SK-N-SH (cell line): ENCODE measurements at regions not wholly inside any gene's neighbourhood (a gene's known extent, or its start where the extent isn't known, plus 50 kb on each side); places are given as distances from the start of the nearest gene placed in this dataset.

ENCODE experiments used
- CTCF ChIA-PET: fragments of 300-600, 350-600 bp; formaldehyde crosslinking; extraction: SDS; loops from one replicate; lab custom pipeline; 2021; lab: Yijun Ruan, JAX
- POLR2A ChIA-PET: fragments of 350-600 bp; sonication (Branson Sonifier 250); formaldehyde crosslinking; extraction: SDS; loops from one replicate; lab custom pipeline; 2020; ENCODE audit warnings: antibody characterized with exemption, inconsistent platforms; lab: Yijun Ruan, JAX
- DNase-seq: peaks from one replicate; pipeline ENCODE4 v3.0.0; 2012
- H2AFZ ChIP-seq: fragments of 200-600 bp; sonication (generic); 2 replicates; pipeline ENCODE4 v1.8.1; 2016; ENCODE audit warnings: antibody characterized with exemption, mild to moderate bottlenecking, low read depth
- H3F3A ChIP-seq: fragments of 200-600 bp; sonication (generic); replicated peaks from 2 replicates; pipeline ENCODE3; 2016; ENCODE audit warnings: antibody characterized with exemption, mild to moderate bottlenecking; ENCODE audit not compliant: insufficient read depth
- H3K27ac ChIP-seq, 2 experiments: fragments of 200-500 bp in 1 of 2; fragments of 200-600 bp in 1 of 2; sonication (Bioruptor generic) in 1 of 2; sonication (generic), shearing (Covaris generic) in 1 of 2; 2 replicates each; pipeline versions ENCODE4 v1.5.1 to v1.6.1; 2014 to 2016; ENCODE audit warnings: low read depth in 2 of 2, inconsistent platforms in 1 of 2, low read length in 1 of 2, mild to moderate bottlenecking in 1 of 2, mixed read lengths in 1 of 2
- H3K27me3 ChIP-seq: fragments of 200-600 bp; sonication (generic), shearing (Covaris generic); 2 replicates; pipeline ENCODE4 v1.6.1; 2016; ENCODE audit warnings: mixed run types; ENCODE audit not compliant: insufficient read depth
- H3K36me3 ChIP-seq, 2 experiments: fragments of 200-500 bp in 1 of 2; fragments of 200-600 bp in 1 of 2; sonication (Bioruptor generic) in 1 of 2; sonication (generic) in 1 of 2; replicated peaks in 1 of 2; 2 replicates each; pipeline versions ENCODE3 to v1.5.1; 2014 to 2016; ENCODE audit warnings: low read length in 1 of 2, mild to moderate bottlenecking in 1 of 2; ENCODE audit not compliant: insufficient read depth in 2 of 2, control insufficient read depth in 1 of 2
- H3K4me1 ChIP-seq, 2 experiments: fragments of 200-500 bp in 1 of 2; fragments of 200-600 bp in 1 of 2; sonication (Bioruptor generic) in 1 of 2; sonication (generic), shearing (Covaris generic) in 1 of 2; 2 replicates each; pipeline versions ENCODE4 v1.5.1 to v1.6.1; 2014 to 2016; ENCODE audit warnings: low read depth in 1 of 2, low read length in 1 of 2, mixed run types in 1 of 2; ENCODE audit not compliant: insufficient read depth in 2 of 2, control insufficient read depth in 1 of 2
- H3K4me2 ChIP-seq: fragments of 200-600 bp; sonication (generic), shearing (Covaris generic); 2 replicates; pipeline ENCODE4 v1.6.1; 2017; ENCODE audit warnings: mixed run types
- H3K4me3 ChIP-seq, 2 experiments: fragments of 200-500 bp in 1 of 2; fragments of 200-600 bp in 1 of 2; sonication (Bioruptor generic) in 1 of 2; sonication (generic), shearing (Covaris generic) in 1 of 2; 2 replicates each; pipeline versions ENCODE4 v1.5.1 to v1.8.1; 2014 to 2016; ENCODE audit warnings: low read depth in 2 of 2, inconsistent platforms in 1 of 2, low read length in 1 of 2, mild to moderate bottlenecking in 1 of 2, mixed read lengths in 1 of 2, moderate library complexity in 1 of 2
- H3K79me2 ChIP-seq: fragments of 200-600 bp; sonication (generic); 2 replicates; pipeline ENCODE4 v1.8.1; 2017; ENCODE audit warnings: mild to moderate bottlenecking; ENCODE audit not compliant: insufficient read depth
- H3K9ac ChIP-seq: fragments of 200-600 bp; sonication (generic); 2 replicates; pipeline ENCODE4 v1.6.1; 2017; ENCODE audit warnings: mixed run types
- H3K9me2 ChIP-seq: fragments of 200-600 bp; sonication (generic); 2 replicates; pipeline ENCODE4 v1.6.1; 2017; ENCODE audit warnings: mixed run types
- H3K9me3 ChIP-seq: fragments of 200-600 bp; sonication (generic); 2 replicates; pipeline ENCODE4 v1.6.1; 2017; ENCODE audit warnings: mixed run types, mild to moderate bottlenecking, moderate library complexity
- H4K20me1 ChIP-seq: fragments of 200-600 bp; sonication (generic); 2 replicates; pipeline ENCODE4 v1.6.1; 2017; ENCODE audit warnings: mild to moderate bottlenecking, mixed run types; ENCODE audit not compliant: insufficient read depth
- CHD2 ChIP-seq: fragments of 150-350 bp; IDR thresholded peaks from 2 replicates; pipeline ENCODE4 v1.6.1; 2018; ENCODE audit warnings: low read length; ENCODE audit not compliant: partially characterized antibody
- EP300 ChIP-seq, 2 experiments: IDR thresholded peaks; 2 replicates each; pipeline versions ENCODE4 v1.4.0 to v1.6.1; 2012; ENCODE audit warnings: borderline replicate concordance in 1 of 2, low read depth in 1 of 2, low read length in 1 of 2
- GATA2 ChIP-seq: sonication (generic); formaldehyde crosslinking; IDR thresholded peaks from 2 replicates; pipeline ENCODE4 v1.5.0; 2020; ENCODE audit warnings: mild to moderate bottlenecking, missing genetic modification reagents
- MXI1 ChIP-seq: IDR thresholded peaks from 2 replicates; pipeline ENCODE4 v1.6.1; 2012; ENCODE audit warnings: mild to moderate bottlenecking, low read depth, low read length, improper control_type of control experiment
- NFIC ChIP-seq: IDR thresholded peaks from 2 replicates; pipeline ENCODE4 v1.4.0; 2012; ENCODE audit warnings: borderline replicate concordance
- POLR2AphosphoS5 ChIP-seq: IDR thresholded peaks from 2 replicates; pipeline ENCODE4 v1.6.1; 2012; ENCODE audit warnings: low read depth, low read length
- RAD21 ChIP-seq: IDR thresholded peaks from 2 replicates; pipeline ENCODE4 v1.6.1; 2012; ENCODE audit warnings: mild to moderate bottlenecking, low read length
- RCOR1 ChIP-seq: fragments of 150-350 bp; IDR thresholded peaks from 2 replicates; pipeline ENCODE4 v1.6.1; 2017; ENCODE audit warnings: antibody characterized with exemption, low read length
- RFX5 ChIP-seq: IDR thresholded peaks from 2 replicates; pipeline ENCODE4 v1.6.1; 2012; ENCODE audit warnings: mild to moderate bottlenecking, improper control_type of control experiment, low read length
- RXRA ChIP-seq: IDR thresholded peaks from 2 replicates; pipeline ENCODE4 v1.4.0; 2012; ENCODE audit warnings: low read depth, mild to moderate bottlenecking, borderline replicate concordance
- TCF12 ChIP-seq: IDR thresholded peaks from 2 replicates; pipeline ENCODE4 v1.4.0; 2012
- TEAD4 ChIP-seq: IDR thresholded peaks from 2 replicates; pipeline ENCODE4 v1.4.0; 2012; ENCODE audit warnings: mild to moderate bottlenecking, borderline replicate concordance; ENCODE audit not compliant: insufficient read depth
- WGBS: methylation state at CpG from one replicate; pipeline ENCODE4 v1.1.6; 2017; ENCODE audit warnings: low lambda C conversion rate; 5-methylcytosine and 5-hydroxymethylcytosine counted together
- TF ChIP-seq, protein P1 (sequence below): IDR thresholded peaks from 2 replicates; pipeline ENCODE4 v1.4.0; 2012; ENCODE audit warnings: low read depth, borderline replicate concordance
- TF ChIP-seq, protein P2 (sequence below): IDR thresholded peaks from 2 replicates; pipeline ENCODE4 v1.6.1; 2012; ENCODE audit warnings: mild to moderate bottlenecking, low read depth, low read length, moderate library complexity
- TF ChIP-seq, protein P3 (sequence below): fragments of 150-350 bp; IDR thresholded peaks from 2 replicates; pipeline ENCODE4 v1.6.1; 2017; ENCODE audit warnings: antibody characterized with exemption, low read length, low read depth, borderline replicate concordance

DNA sequence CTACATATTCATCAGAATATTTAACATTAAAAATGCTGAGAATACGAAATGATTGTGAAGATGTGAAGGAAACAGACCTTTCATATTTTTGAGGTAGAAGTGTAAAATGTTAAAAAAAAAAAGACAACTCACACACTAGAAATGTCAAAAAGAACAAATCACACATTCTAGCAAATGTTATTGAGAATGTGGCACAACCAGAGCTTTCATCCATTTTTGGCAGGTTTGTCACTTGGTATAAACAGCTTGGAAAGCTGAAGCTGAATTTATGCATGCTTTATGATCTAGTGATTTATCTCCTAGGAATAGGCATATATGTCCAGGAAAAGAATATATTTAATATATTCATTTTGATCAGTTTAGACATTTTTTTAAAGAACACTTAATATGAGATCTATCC is 784.9 kb upstream of the GHITM start:
- no peaks in the 10 kb centered on the region for H3K9me2 ChIP-seq

DNA sequence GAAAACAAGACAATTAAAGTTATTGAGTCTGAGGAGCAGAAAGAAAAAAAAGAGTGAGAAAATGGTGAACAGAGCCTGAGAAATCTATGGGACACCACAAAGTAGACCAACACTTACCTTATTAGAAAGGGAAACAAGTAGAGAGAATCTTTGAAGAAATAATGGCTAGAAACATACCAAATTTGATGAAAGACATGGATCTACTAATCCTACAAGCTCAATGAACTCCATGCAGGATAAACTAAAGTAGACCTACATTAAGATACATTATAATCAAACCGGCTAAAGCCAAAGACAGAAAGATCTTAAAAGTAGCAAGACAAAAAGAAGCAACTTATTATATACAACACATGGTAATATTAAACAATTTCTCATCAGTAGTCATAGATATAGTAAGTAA is 782.3 kb upstream of the GHITM start:
- H3K27me3 ChIP-seq, result no peaks in the 10 kb centered on the region
- no peaks in the 10 kb centered on the region for H3K9me2 ChIP-seq
- CTCF ChIA-PET, result no interaction called here
- H3K4me2 ChIP-seq, result no peak overlapping the region
- POLR2A ChIA-PET, result no interaction called here
- H3K27ac ChIP-seq, result no peak overlapping the region
- H4K20me1 ChIP-seq, result no peaks in the 10 kb centered on the region
- no peak for DNase-seq
- H3K36me3 ChIP-seq, result no peaks in the 10 kb centered on the region
- H3K9me3 ChIP-seq, result no peaks in the 10 kb centered on the region
- H2AFZ ChIP-seq, result no peak overlapping the region
- no peak overlapping the region for H3K4me3 ChIP-seq
- H3K4me1 ChIP-seq, result no peaks in the 10 kb centered on the region
- H3K79me2 ChIP-seq, result no peaks in the 10 kb centered on the region
- no peaks in the 10 kb centered on the region for H3F3A ChIP-seq
- 66% methylated on average over 1 of the region's 1 CpG for whole genome bisulfite sequencing
- no peak overlapping the region for H3K9ac ChIP-seq
- TF ChIP-seq EP300 (IDR thresholded peaks at IDR 0.05; ENCODE audit: borderline replicate concordance in 1 of 2, low read depth in 1 of 2, low read length in 1 of 2) (no peak), RCOR1 (no peak), MXI1 (no peak), RXRA (no peak), POLR2AphosphoS5 (no peak), TEAD4 (no peak), GATA2 (CRISPR knock-in tag) (no peak), CHD2 (no peak), TCF12 (no peak), RFX5 (no peak)
- TF ChIP-seq, protein P1, sequence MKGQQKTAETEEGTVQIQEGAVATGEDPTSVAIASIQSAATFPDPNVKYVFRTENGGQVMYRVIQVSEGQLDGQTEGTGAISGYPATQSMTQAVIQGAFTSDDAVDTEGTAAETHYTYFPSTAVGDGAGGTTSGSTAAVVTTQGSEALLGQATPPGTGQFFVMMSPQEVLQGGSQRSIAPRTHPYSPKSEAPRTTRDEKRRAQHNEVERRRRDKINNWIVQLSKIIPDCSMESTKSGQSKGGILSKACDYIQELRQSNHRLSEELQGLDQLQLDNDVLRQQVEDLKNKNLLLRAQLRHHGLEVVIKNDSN, result no peak
- TF ChIP-seq, protein P2, sequence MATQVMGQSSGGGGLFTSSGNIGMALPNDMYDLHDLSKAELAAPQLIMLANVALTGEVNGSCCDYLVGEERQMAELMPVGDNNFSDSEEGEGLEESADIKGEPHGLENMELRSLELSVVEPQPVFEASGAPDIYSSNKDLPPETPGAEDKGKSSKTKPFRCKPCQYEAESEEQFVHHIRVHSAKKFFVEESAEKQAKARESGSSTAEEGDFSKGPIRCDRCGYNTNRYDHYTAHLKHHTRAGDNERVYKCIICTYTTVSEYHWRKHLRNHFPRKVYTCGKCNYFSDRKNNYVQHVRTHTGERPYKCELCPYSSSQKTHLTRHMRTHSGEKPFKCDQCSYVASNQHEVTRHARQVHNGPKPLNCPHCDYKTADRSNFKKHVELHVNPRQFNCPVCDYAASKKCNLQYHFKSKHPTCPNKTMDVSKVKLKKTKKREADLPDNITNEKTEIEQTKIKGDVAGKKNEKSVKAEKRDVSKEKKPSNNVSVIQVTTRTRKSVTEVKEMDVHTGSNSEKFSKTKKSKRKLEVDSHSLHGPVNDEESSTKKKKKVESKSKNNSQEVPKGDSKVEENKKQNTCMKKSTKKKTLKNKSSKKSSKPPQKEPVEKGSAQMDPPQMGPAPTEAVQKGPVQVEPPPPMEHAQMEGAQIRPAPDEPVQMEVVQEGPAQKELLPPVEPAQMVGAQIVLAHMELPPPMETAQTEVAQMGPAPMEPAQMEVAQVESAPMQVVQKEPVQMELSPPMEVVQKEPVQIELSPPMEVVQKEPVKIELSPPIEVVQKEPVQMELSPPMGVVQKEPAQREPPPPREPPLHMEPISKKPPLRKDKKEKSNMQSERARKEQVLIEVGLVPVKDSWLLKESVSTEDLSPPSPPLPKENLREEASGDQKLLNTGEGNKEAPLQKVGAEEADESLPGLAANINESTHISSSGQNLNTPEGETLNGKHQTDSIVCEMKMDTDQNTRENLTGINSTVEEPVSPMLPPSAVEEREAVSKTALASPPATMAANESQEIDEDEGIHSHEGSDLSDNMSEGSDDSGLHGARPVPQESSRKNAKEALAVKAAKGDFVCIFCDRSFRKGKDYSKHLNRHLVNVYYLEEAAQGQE, result no peak

More for the DNA sequence above, 784.9 kb upstream of the GHITM start:
- Histone ChIP-seq H4K20me1 (no peaks in the 10 kb centered on the region), H3K9ac (no peak overlapping the region), H3K27me3 (no peaks in the 10 kb centered on the region), H3F3A (no peaks in the 10 kb centered on the region), H2AFZ (no peak overlapping the region), H3K27ac (no peak overlapping the region), H3K36me3 (no peaks in the 10 kb centered on the region), H3K4me2 (no peak overlapping the region), H3K9me3 (no peaks in the 10 kb centered on the region; the same call in 1 of the 2 replicates), H3K4me3 (no peak overlapping the region), H3K4me1 (no peaks in the 10 kb centered on the region), H3K79me2 (no peaks in the 10 kb centered on the region)
- ChIA-PET POLR2A (no interaction called here), CTCF (no interaction called here)
- DNase-seq, result no peak
- no peak for TF ChIP-seq RAD21
- TF ChIP-seq, protein P2, result no peak
- TF ChIP-seq, protein P1, result no peak
- TF ChIP-seq NFIC, result no peak
- no peak for TF ChIP-seq POLR2AphosphoS5
- TF ChIP-seq, protein P3, sequence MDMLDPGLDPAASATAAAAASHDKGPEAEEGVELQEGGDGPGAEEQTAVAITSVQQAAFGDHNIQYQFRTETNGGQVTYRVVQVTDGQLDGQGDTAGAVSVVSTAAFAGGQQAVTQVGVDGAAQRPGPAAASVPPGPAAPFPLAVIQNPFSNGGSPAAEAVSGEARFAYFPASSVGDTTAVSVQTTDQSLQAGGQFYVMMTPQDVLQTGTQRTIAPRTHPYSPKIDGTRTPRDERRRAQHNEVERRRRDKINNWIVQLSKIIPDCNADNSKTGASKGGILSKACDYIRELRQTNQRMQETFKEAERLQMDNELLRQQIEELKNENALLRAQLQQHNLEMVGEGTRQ, result no peak
- WGBS, result 10% methylated on average over 1 of the region's 1 CpG
